GM21360 (cell line): ENCODE measurements at regions not wholly inside any gene's neighbourhood (a gene's known extent, or its start where the extent isn't known, plus 50 kb on each side); places are given as distances from the start of the nearest gene placed in this dataset.
A peak's percentile ranks its signal among the peaks of the same experiment; 100 is the strongest.
"Not testable (repeated sequence)": the region's sequence is repeated elsewhere in the genome, so short reads cannot be mapped to it uniquely, and the experiment has no call there.

Experiments used
- ATAC-seq: cut with Tn5 transposase; IDR thresholded peaks from one replicate; pipeline ENCODE4 v1.9.1; 2021; ENCODE audit warnings: mild to moderate bottlenecking, moderate library complexity; ENCODE audit not compliant: unreplicated experiment

- no peak for ATAC-seq
Measured at GRCh38 chrX:124426288-124427169, 80.2 kb downstream of the SH2D1A start.

- ATAC-seq = no peak
Measured at GRCh38 chrX:124433186-124433585, 86.8 kb downstream of the SH2D1A start.

GRCh38 chrX:124435616-124436015 lies 89.3 kb downstream of the SH2D1A start:
- ATAC-seq = no peak

GRCh38 chrX:124440695-124441094 lies 94.3 kb downstream of the SH2D1A start:
- no peak for ATAC-seq

GRCh38 chrX:124441971-124442590 lies 95.7 kb downstream of the SH2D1A start:
- no peak for ATAC-seq

GRCh38 chrX:124455966-124456365 lies 109.6 kb downstream of the SH2D1A start:
- ATAC-seq = no peak

- ATAC-seq = not testable (repeated sequence)
Measured at GRCh38 chrX:124459851-124460250, 113.5 kb downstream of the SH2D1A start.

- no peak for ATAC-seq
Measured at GRCh38 chrX:124462931-124463330, 116.6 kb downstream of the SH2D1A start.

- no peak for ATAC-seq
Measured at GRCh38 chrX:124467202-124467601, 120.8 kb downstream of the SH2D1A start.

- no peak for ATAC-seq
Measured at GRCh38 chrX:124475358-124475757, 129.0 kb downstream of the SH2D1A start.

- no peak for ATAC-seq
Measured at GRCh38 chrX:124476562-124476961, 130.2 kb downstream of the SH2D1A start.

GRCh38 chrX:124478046-124478445 lies 131.7 kb downstream of the SH2D1A start:
- ATAC-seq = no peak

- peak; percentile 85 for ATAC-seq
Measured at GRCh38 chrX:124488412-124489161, 142.2 kb downstream of the SH2D1A start.

GRCh38 chrX:124493984-124494383 lies 147.6 kb downstream of the SH2D1A start:
- no peak for ATAC-seq

GRCh38 chrX:124497386-124497785 lies 151.0 kb downstream of the SH2D1A start:
- no peak for ATAC-seq

GRCh38 chrX:124501586-124501985 lies 155.2 kb downstream of the SH2D1A start:
- ATAC-seq = no peak

- no peak for ATAC-seq
Measured at GRCh38 chrX:124502166-124502565, 155.8 kb downstream of the SH2D1A start.

- ATAC-seq = no peak
Measured at GRCh38 chrX:124502599-124502998, 156.2 kb downstream of the SH2D1A start.

GRCh38 chrX:124504111-124504983 lies 158.0 kb downstream of the SH2D1A start:
- ATAC-seq = peak; percentile 89

GRCh38 chrX:124506066-124506465 lies 159.7 kb downstream of the SH2D1A start:
- ATAC-seq = no peak

- no peak for ATAC-seq
Measured at GRCh38 chrX:124507246-124507645, 160.9 kb downstream of the SH2D1A start.
